ENCODE measurements at regions not wholly inside any gene's neighbourhood (a gene's known extent, or its start where the extent isn't known, plus 50 kb on each side); places are given as distances from the start of the nearest gene placed in this dataset.

DNA sequence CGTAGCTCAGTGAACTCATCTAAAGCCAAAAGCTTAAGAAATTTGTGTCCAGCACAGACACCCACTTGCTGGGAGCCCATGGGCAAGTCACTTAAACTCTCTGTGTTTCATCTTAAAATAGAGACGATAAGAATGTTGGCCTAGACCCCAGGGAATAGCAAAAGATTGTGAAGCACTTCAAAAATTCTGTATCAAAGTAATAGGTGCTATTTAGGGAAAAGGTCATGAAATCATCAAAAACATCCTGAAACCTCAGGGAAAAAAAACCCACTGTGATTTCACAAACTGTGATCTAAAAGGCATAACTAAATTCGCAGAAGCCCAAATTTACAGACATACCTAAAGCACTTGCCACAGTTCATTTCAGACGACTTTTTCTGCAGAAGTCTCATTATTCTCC is 278.3 kb downstream of the NR2F1-AS1 start:
- TF ChIP-seq, protein P1, sequence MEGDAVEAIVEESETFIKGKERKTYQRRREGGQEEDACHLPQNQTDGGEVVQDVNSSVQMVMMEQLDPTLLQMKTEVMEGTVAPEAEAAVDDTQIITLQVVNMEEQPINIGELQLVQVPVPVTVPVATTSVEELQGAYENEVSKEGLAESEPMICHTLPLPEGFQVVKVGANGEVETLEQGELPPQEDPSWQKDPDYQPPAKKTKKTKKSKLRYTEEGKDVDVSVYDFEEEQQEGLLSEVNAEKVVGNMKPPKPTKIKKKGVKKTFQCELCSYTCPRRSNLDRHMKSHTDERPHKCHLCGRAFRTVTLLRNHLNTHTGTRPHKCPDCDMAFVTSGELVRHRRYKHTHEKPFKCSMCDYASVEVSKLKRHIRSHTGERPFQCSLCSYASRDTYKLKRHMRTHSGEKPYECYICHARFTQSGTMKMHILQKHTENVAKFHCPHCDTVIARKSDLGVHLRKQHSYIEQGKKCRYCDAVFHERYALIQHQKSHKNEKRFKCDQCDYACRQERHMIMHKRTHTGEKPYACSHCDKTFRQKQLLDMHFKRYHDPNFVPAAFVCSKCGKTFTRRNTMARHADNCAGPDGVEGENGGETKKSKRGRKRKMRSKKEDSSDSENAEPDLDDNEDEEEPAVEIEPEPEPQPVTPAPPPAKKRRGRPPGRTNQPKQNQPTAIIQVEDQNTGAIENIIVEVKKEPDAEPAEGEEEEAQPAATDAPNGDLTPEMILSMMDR (IDR thresholded peaks at IDR 0.05; ENCODE audit: extremely low read depth in 1 of 2, insufficient read depth in 1 of 2, low read depth in 1 of 2, low read length in 2 of 2), result no peak
- TF ChIP-seq MYC (IDR thresholded peaks at IDR 0.05; ENCODE audit: low read depth, low read length) (no peak), POLR2A (IDR thresholded peaks at IDR 0.05; ENCODE audit: low read depth, low read length) (no peak)

Measured in endothelial cell of umbilical vein (primary cell).